GM10248 (cell line): ENCODE measurements at regions not wholly inside any gene's neighbourhood (a gene's known extent, or its start where the extent isn't known, plus 50 kb on each side); places are given as distances from the start of the nearest gene placed in this dataset.

Experiments used
- CTCF ChIA-PET: fragments of 300-600 bp; sonication (Branson Sonifier 250); formaldehyde crosslinking; extraction: SDS; loops from one replicate; lab custom pipeline; 2021; ENCODE audit warnings: antibody characterized with exemption; lab: Yijun Ruan, JAX
- POLR2A ChIA-PET: fragments of 350-650 bp; sonication (Branson Sonifier 250); formaldehyde crosslinking; extraction: SDS; loops from one replicate; lab custom pipeline; 2020; ENCODE audit warnings: antibody characterized with exemption; lab: Yijun Ruan, JAX
- DNase-seq: peaks from one replicate; pipeline ENCODE4 v3.0.0; 2012; ENCODE audit errors: extremely low spot score
- TF ChIP-seq, protein P1 (sequence below): IDR thresholded peaks from 2 replicates; pipeline ENCODE4 v1.5.1; 2012; ENCODE audit warnings: mild to moderate bottlenecking, low read depth; ENCODE audit errors: extremely low read depth, missing control alignments, control extremely low read depth

DNA sequence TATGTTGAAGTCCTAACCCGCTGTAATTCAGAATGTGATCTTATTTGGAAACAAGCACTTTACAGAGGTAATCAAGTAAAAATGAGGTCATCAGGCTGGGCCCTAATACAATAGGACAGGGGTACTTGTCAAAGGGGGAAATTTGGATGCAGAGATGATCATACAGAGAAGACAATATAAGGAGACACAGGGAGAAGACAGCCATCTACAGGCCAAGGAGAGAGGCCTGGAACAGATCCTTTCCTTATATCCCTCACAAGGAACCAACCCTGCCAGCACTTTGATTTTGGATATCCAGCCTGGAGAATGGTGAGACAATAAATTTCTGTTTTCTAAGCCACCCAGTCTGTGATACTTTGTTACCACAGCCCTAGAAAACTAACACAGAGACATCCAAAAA, 104.3 kb downstream of the METTL4 start:
- no peak for DNase-seq
- TF ChIP-seq, protein P1, sequence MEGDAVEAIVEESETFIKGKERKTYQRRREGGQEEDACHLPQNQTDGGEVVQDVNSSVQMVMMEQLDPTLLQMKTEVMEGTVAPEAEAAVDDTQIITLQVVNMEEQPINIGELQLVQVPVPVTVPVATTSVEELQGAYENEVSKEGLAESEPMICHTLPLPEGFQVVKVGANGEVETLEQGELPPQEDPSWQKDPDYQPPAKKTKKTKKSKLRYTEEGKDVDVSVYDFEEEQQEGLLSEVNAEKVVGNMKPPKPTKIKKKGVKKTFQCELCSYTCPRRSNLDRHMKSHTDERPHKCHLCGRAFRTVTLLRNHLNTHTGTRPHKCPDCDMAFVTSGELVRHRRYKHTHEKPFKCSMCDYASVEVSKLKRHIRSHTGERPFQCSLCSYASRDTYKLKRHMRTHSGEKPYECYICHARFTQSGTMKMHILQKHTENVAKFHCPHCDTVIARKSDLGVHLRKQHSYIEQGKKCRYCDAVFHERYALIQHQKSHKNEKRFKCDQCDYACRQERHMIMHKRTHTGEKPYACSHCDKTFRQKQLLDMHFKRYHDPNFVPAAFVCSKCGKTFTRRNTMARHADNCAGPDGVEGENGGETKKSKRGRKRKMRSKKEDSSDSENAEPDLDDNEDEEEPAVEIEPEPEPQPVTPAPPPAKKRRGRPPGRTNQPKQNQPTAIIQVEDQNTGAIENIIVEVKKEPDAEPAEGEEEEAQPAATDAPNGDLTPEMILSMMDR: no peak
- POLR2A ChIA-PET: no interaction called here
- CTCF ChIA-PET: no interaction called here

DNA sequence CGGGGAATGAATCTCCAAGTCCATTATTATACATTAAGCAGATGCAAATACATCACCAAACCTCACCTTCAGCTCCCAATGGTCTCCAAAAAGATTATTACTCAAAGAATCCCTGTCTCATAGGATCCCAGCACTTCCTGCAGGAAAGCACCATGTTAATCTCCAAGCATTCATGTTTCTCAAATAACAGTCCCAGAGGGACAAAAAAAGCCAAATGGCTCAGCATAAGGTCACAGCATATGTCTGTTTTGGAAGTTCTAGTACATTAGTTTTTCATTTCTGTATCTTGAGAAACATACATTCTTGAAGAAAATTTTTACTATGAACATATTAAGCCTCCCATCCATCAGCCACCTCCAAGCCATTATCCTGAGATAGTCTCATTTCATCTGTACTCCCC, 103.3 kb downstream of the METTL4 start:
- TF ChIP-seq, protein P1: no peak
- ChIA-PET POLR2A (no interaction called here), CTCF (no interaction called here)
- no peak for DNase-seq

DNA sequence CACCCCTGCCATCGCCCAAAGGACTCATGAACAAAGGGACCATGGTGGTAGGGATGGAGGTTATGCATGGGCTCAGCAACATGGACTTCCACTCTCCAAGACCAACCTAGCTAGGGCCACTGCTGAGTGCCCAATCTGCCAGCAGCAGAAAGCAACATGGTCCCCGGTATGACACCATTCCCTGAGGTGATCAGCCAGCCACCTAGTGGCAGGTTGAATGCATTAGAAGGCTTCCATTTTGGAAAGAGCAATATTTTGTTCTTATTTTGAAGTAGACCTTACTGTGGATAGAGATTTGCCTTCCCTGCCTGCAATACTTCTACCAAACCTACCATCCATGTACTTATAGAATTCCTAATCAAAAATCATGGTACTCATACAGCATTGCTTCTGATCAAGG, 99.8 kb downstream of the METTL4 start:
- TF ChIP-seq, protein P1: peak; percentile 7
- no peak for DNase-seq
- CTCF ChIA-PET: interaction anchor here (1.7 kb wide), 1 partner anchor 12 kb away, joined by 5 read pairs; no protein-coding TSS in a partner anchor
- POLR2A ChIA-PET: interaction anchor here (0.6 kb wide), 1 partner anchor 31 kb away, joined by 3 read pairs; no protein-coding TSS in a partner anchor

DNA sequence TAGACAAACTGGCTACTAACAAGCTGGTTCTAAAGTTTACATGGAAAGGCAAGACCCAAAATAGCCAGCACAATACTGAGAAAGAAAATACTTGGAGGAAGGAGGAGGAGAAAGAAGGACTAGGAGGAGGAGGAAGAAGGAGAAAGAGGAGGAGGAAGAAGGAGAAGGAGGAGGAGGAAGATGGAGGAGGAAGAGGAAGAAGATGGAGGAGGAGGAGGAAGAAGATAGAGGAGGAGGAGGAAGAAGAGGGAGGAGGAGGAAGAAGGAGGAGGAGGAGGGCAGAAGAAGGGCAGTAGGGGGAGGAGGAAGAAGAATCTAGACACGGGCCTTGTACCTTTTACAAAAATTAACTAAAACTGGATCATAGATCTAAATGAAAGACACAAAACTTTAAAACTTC, 92.6 kb downstream of the METTL4 start:
- CTCF ChIA-PET: interaction anchor here (1.1 kb wide), 1 partner anchor 63 kb away, joined by 3 read pairs; no protein-coding TSS in a partner anchor
- TF ChIP-seq, protein P1: no peak
- POLR2A ChIA-PET: no interaction called here
- DNase-seq: no peak

GRCh38 chr18:2480536-2480935, 90.8 kb downstream of the METTL4 start:
- DNase-seq: no peak
- POLR2A ChIA-PET: no interaction called here
- CTCF ChIA-PET: no interaction called here

DNA sequence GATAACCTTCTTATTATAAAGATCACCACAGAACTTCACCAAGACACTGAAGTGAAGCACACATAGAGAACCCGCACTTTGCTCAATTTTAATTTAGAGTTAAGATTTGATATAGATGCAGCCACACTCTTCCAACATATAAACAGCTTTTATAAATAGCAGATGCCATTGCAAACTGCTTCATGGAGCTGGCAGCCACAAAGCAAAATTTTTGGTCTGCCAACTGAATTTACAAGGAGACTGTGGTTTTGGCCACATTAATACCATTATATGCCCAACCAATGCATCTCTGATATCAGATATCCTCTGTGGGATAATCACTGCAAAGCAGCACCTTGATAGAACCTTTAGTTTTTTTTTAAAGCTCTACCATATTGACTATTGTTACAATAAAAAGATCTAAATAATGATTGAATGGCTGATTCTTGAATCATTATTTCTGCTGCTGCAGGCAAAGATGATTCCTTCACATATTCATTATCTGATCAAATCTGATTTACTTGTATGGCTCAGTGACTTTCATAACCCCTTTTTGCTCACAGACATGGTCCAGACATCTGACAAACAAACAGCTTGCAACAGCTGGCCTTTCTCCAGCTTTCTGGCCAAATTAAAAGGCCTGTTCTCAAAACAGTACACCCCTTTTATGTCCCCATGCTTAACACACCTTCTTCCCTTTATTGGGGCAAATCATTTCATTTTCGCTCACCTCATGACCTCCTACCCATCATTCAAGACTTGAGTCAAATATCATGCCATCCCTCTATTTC, 88.4 kb downstream of the METTL4 start:
- POLR2A ChIA-PET: no interaction called here
- CTCF ChIA-PET: no interaction called here
- DNase-seq: no peak
- TF ChIP-seq, protein P1: no peak

More at GRCh38 chr18:2480536-2480935, 90.8 kb downstream of the METTL4 start:
- TF ChIP-seq, protein P1: no peak
